ENCODE measurements at regions not wholly inside any gene's neighbourhood (a gene's known extent, or its start where the extent isn't known, plus 50 kb on each side); places are given as distances from the start of the nearest gene placed in this dataset.

- no peak for ATAC-seq (ENCODE audit: low read depth)
- Histone ChIP-seq H2BK5ac (ENCODE audit: low read depth, low read length, poor library complexity, severe bottlenecking) (no peak overlapping the region), H4K20me1 (ENCODE audit: insufficient read depth, low read length) (no peaks in the 10 kb centered on the region), H3K9me3 (ENCODE audit: control insufficient read depth, insufficient read depth, low read length) (peaks cover 2% of the 10 kb centered on the region; the same call in 1 of the 2 replicates), H3K56ac (ENCODE audit: extremely low read depth, insufficient read depth, low read length) (no peak overlapping the region), H4K5ac (ENCODE audit: low read depth, low read length) (no peak overlapping the region), H2AK9ac (replicated peaks; ENCODE audit: low read depth, low read length, poor library complexity) (no peak overlapping the region), H2BK120ac (ENCODE audit: low read depth, low read length) (no peak overlapping the region), H2AK5ac (ENCODE audit: low read depth, low read length) (no peak overlapping the region), H3K9ac (ENCODE audit: low read depth, low read length) (no peak overlapping the region), H3K9me1 (ENCODE audit: insufficient read depth, low read length) (no peaks in the 10 kb centered on the region), H3K4me3 (ENCODE audit: insufficient read depth, low read depth, low read length) (no peak overlapping the region), H3K4me1 (ENCODE audit: control insufficient read depth, insufficient read depth, low read length) (no peaks in the 10 kb centered on the region), H3K4ac (ENCODE audit: low read depth, low read length) (no peak overlapping the region), H3K23ac (ENCODE audit: low read depth, low read length) (no peak overlapping the region), H4K8ac (ENCODE audit: low read depth in 2 of 2, low read length in 2 of 2) (no peak overlapping the region), H3K36me3 (ENCODE audit: control insufficient read depth, insufficient read depth, low read length) (no peaks in the 10 kb centered on the region), H3K14ac (replicated peaks; ENCODE audit: low read depth, low read length) (no peak overlapping the region), H3K4me2 (ENCODE audit: low read depth, low read length) (no peak overlapping the region), H2AFZ (replicated peaks; ENCODE audit: low read length, poor library complexity) (no peak overlapping the region), H3K79me1 (ENCODE audit: low read depth in 1 of 2, low read length in 2 of 2) (no peaks in the 10 kb centered on the region), H4K91ac (ENCODE audit: insufficient read depth, low read depth, low read length) (no peak overlapping the region), H2BK20ac (ENCODE audit: low read depth, low read length) (no peak overlapping the region), H2BK15ac (ENCODE audit: low read depth, low read length) (no peak overlapping the region), H3K27me3 (ENCODE audit: control insufficient read depth, insufficient read depth, low read length) (no peaks in the 10 kb centered on the region), H3K18ac (ENCODE audit: low read depth, low read length) (no peak overlapping the region), H3K27ac (ENCODE audit: insufficient read depth, low read length) (no peak overlapping the region)
- CTCF ChIA-PET: no interaction called here
- TF ChIP-seq FOS (IDR thresholded peaks at IDR 0.05; ENCODE audit: low read depth, low read length) (no peak), BHLHE40 (IDR thresholded peaks at IDR 0.05; ENCODE audit: low read depth, low read length) (no peak), CHD1 (IDR thresholded peaks at IDR 0.05; ENCODE audit: low read depth, low read length) (no peak)
- TF ChIP-seq, protein P1, sequence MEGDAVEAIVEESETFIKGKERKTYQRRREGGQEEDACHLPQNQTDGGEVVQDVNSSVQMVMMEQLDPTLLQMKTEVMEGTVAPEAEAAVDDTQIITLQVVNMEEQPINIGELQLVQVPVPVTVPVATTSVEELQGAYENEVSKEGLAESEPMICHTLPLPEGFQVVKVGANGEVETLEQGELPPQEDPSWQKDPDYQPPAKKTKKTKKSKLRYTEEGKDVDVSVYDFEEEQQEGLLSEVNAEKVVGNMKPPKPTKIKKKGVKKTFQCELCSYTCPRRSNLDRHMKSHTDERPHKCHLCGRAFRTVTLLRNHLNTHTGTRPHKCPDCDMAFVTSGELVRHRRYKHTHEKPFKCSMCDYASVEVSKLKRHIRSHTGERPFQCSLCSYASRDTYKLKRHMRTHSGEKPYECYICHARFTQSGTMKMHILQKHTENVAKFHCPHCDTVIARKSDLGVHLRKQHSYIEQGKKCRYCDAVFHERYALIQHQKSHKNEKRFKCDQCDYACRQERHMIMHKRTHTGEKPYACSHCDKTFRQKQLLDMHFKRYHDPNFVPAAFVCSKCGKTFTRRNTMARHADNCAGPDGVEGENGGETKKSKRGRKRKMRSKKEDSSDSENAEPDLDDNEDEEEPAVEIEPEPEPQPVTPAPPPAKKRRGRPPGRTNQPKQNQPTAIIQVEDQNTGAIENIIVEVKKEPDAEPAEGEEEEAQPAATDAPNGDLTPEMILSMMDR (conservative IDR thresholded peaks at IDR 0.05; ENCODE audit: low read depth, low read length): no peak
- intact Hi-C loops (cut with micrococcal nuclease): loop anchor here (5.0 kb wide), 1 partner anchor 94 kb away; no protein-coding TSS in a partner anchor
- no TSS peak for BruUV-seq (replicated peaks)
- dilution Hi-C loops (cut with HindIII; ENCODE audit: low sequenced_read_pairs, unreplicated experiment): no loop called here
- WGBS, 2 experiments (ENCODE audit: extremely low coverage in 2 of 2, insufficient read length in 1 of 2): 60% methylated on average over 1 of the region's 4 CpGs; no CpG with 5 or more reads in 1 of the 2 experiments
- no peak for DNase-seq
- in situ Hi-C loops (cut with MboI; ENCODE audit: low sequenced_read_pairs): no loop called here
- POLR2A ChIA-PET (ENCODE audit: unreplicated experiment): no interaction called here
Measured at GRCh38 chr9:108396193-108396592, 459.6 kb downstream of the ACTL7B start.
